ENCODE measurements at regions not wholly inside any gene's neighbourhood (a gene's known extent, or its start where the extent isn't known, plus 50 kb on each side); places are given as distances from the start of the nearest gene placed in this dataset.

GRCh38 chr3:3737531-3737930 is 61.7 kb upstream of the LRRN1 start:
- no peak for TF ChIP-seq CTCF (IDR thresholded peaks at IDR 0.05; ENCODE audit: borderline replicate concordance, extremely low read depth, low read length, poor library complexity, severe bottlenecking)
- TF ChIP-seq EZH2 (IDR thresholded peaks at IDR 0.05; ENCODE audit: borderline replicate concordance, low read depth, low read length, severe bottlenecking) = no peak
